Osteoblast (primary cell): ENCODE measurements at regions not wholly inside any gene's neighbourhood (a gene's known extent, or its start where the extent isn't known, plus 50 kb on each side); places are given as distances from the start of the nearest gene placed in this dataset.

Experiments
- DNase-seq: peaks from one replicate; pipeline ENCODE4 v3.0.0; 2011; ENCODE audit warnings: low spot score, mixed read lengths; ENCODE audit not compliant: insufficient read length; ENCODE audit errors: missing footprints
- H2AFZ ChIP-seq: 2 replicates; pipeline ENCODE4 v1.6.0; 2011; ENCODE audit warnings: mild to moderate bottlenecking, low read length
- H3K27ac ChIP-seq: 2 replicates; pipeline ENCODE4 v1.5.1; 2011; ENCODE audit warnings: mild to moderate bottlenecking, low read depth, low read length, moderate library complexity
- H3K27me3 ChIP-seq: 2 replicates; pipeline ENCODE4 v1.6.0; 2012; ENCODE audit warnings: mild to moderate bottlenecking, control low read depth, inconsistent platforms, low read length, moderate library complexity; ENCODE audit not compliant: insufficient read depth
- H3K36me3 ChIP-seq: 2 replicates; pipeline ENCODE4 v1.5.1; 2011; ENCODE audit warnings: mild to moderate bottlenecking, low read length, control low read depth, moderate library complexity; ENCODE audit not compliant: insufficient read depth
- H3K4me1 ChIP-seq: 2 replicates; pipeline ENCODE4 v1.5.1; 2011; ENCODE audit warnings: mild to moderate bottlenecking, low read length, control low read depth, moderate library complexity; ENCODE audit not compliant: insufficient read depth
- H3K4me2 ChIP-seq: 2 replicates; pipeline ENCODE4 v1.6.0; 2011; ENCODE audit warnings: mild to moderate bottlenecking, low read length; ENCODE audit not compliant: insufficient read depth
- H3K4me3 ChIP-seq: fragments of 200-600 bp; sonication (generic); 3 replicates; pipeline ENCODE4 v1.5.1; 2012; ENCODE audit warnings: mild to moderate bottlenecking, low read length, inconsistent platforms; ENCODE audit not compliant: insufficient read depth
- H3K79me2 ChIP-seq: 2 replicates; pipeline ENCODE4 v1.6.0; 2012; ENCODE audit warnings: mild to moderate bottlenecking, low read length, control low read depth, inconsistent platforms; ENCODE audit not compliant: insufficient read depth
- H3K9me3 ChIP-seq: 2 replicates; pipeline ENCODE4 v1.5.1; 2011; ENCODE audit warnings: low read depth, low read length, control low read depth
- H4K20me1 ChIP-seq: 2 replicates; pipeline ENCODE4 v1.6.0; 2012; ENCODE audit warnings: mild to moderate bottlenecking, low read length, control low read depth; ENCODE audit not compliant: insufficient read depth
- TF ChIP-seq, protein P1 (sequence below): IDR thresholded peaks from 2 replicates; pipeline ENCODE4 v1.5.1; 2011; ENCODE audit warnings: mild to moderate bottlenecking, low read depth, low read length, moderate library complexity; ENCODE audit errors: extremely low read depth

DNA sequence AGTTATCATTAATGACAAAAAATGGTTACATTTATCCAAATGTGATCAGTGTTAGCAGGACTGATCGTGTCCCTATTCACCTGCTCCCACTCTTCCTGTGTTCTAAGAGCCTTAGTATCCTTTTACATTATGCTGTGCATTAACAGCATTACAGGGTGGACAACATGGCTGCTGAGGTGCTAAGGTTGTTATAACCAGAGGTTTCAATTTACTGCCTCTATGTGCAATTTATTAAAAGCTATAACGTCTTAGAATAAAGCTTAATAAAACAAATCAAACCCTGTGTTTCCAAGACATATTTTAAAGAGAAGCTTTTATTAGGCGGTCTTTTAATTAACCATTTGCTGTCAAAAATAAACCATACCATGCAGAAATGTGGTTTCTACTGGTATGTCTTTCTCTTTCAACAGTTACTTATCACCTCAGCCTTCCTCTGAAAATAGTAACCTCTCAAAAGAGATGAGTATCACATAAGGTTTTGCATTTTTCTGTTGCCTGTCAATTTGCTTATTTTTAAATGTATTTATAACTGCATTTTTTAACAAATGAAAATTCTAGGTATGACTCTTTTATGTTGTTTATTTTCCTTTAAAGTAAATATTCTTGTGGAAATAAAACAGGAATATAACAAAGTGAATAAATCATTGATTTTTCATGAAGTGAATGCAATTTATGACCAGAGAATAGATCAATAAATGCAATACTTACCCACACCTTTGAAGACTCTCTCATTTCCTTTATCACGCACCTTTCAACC lies 849.8 kb upstream of the SORCS1 start:
- Histone ChIP-seq H3K4me3 (no peak overlapping the region), H3K4me1 (no peaks in the 10 kb centered on the region), H3K27ac (no peak overlapping the region), H2AFZ (no peak overlapping the region), H3K36me3 (no peaks in the 10 kb centered on the region), H3K9me3 (peaks cover 4% of the 10 kb centered on the region), H4K20me1 (no peaks in the 10 kb centered on the region), H3K79me2 (no peaks in the 10 kb centered on the region), H3K27me3 (no peaks in the 10 kb centered on the region), H3K4me2 (no peak overlapping the region)
- no peak for DNase-seq
- TF ChIP-seq, protein P1, sequence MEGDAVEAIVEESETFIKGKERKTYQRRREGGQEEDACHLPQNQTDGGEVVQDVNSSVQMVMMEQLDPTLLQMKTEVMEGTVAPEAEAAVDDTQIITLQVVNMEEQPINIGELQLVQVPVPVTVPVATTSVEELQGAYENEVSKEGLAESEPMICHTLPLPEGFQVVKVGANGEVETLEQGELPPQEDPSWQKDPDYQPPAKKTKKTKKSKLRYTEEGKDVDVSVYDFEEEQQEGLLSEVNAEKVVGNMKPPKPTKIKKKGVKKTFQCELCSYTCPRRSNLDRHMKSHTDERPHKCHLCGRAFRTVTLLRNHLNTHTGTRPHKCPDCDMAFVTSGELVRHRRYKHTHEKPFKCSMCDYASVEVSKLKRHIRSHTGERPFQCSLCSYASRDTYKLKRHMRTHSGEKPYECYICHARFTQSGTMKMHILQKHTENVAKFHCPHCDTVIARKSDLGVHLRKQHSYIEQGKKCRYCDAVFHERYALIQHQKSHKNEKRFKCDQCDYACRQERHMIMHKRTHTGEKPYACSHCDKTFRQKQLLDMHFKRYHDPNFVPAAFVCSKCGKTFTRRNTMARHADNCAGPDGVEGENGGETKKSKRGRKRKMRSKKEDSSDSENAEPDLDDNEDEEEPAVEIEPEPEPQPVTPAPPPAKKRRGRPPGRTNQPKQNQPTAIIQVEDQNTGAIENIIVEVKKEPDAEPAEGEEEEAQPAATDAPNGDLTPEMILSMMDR: no peak

DNA sequence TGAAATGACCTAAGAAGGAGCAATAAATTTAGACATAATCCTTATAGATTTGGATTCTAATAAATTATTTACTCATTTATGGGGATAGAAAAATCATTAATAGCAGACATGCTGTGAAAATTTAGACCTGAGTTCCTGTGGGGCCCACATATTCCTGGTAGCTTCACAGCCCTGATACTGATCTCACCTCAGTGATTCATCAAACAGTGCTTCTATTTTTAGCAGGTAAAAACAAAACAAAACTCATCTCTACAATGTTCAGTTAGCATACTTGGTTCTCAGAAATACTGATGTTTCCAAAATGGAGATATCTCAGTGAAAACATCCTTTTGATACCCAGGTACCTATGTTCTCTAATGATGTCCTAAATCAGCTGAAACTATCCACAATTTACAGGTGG lies 841.1 kb upstream of the SORCS1 start:
- Histone ChIP-seq H3K27ac (no peak overlapping the region), H3K4me2 (no peak overlapping the region), H3K9me3 (no peaks in the 10 kb centered on the region), H3K4me3 (no peak overlapping the region), H2AFZ (no peak overlapping the region), H3K36me3 (no peaks in the 10 kb centered on the region), H3K4me1 (no peaks in the 10 kb centered on the region), H3K27me3 (no peaks in the 10 kb centered on the region), H4K20me1 (no peaks in the 10 kb centered on the region), H3K79me2 (no peaks in the 10 kb centered on the region)
- TF ChIP-seq, protein P1: no peak
- DNase-seq: no peak

DNA sequence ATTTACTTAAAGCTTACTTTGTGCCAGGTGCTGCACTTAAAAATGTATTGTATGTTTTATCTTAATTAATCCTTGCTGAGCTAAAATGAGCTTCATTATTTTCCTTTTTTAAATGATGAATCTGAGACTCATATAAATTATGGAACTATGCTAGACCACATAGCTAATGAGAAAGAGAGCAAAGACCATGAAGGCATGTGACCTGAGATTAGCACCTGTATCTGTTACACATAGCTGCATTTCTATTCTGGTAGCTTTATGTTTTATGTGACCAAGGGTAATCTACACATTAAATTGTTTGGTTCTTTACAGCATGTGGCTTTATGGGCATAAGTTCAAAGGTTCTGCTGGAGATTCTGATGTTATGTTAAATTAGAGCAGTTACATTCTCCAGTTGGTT lies 839.1 kb upstream of the SORCS1 start:
- H3K79me2 ChIP-seq: no peaks in the 10 kb centered on the region
- H3K36me3 ChIP-seq: no peaks in the 10 kb centered on the region
- H2AFZ ChIP-seq: no peak overlapping the region
- DNase-seq: no peak
- H3K4me2 ChIP-seq: no peak overlapping the region
- H4K20me1 ChIP-seq: no peaks in the 10 kb centered on the region
- TF ChIP-seq, protein P1: no peak
- H3K4me1 ChIP-seq: no peaks in the 10 kb centered on the region
- H3K9me3 ChIP-seq: no peaks in the 10 kb centered on the region
- no peaks in the 10 kb centered on the region for H3K27me3 ChIP-seq
- no peak overlapping the region for H3K4me3 ChIP-seq
- H3K27ac ChIP-seq: no peak overlapping the region

DNA sequence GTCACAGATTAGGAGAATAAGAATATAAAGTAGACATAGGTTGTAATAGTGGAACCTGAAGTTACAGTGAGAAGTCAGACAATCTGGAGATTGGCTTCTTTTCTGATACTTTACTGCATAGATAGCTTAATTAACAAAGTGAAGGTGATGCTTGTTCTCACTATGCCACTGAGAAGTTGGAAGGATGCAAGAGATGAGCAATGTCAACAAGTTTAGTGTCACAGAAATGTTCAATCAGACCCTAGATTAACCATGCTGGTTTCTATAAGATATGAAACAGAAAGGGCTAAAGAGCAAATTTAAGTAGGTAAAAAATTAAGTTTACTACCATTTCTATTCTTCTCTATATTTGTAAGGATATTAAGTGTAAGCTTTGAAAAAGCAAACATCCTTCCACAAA lies 838.6 kb upstream of the SORCS1 start:
- Histone ChIP-seq H3K36me3 (no peaks in the 10 kb centered on the region), H3K4me3 (no peak overlapping the region), H3K4me2 (no peak overlapping the region), H3K27me3 (no peaks in the 10 kb centered on the region), H3K9me3 (no peaks in the 10 kb centered on the region), H3K27ac (no peak overlapping the region), H2AFZ (no peak overlapping the region), H4K20me1 (no peaks in the 10 kb centered on the region), H3K4me1 (no peaks in the 10 kb centered on the region), H3K79me2 (no peaks in the 10 kb centered on the region)
- TF ChIP-seq, protein P1: no peak
- no peak for DNase-seq
